Activated CD4-positive, alpha-beta memory T cell treated with anti-CD3 and anti-CD28 coated beads for 36 hours (primary cell): ENCODE measurements at regions not wholly inside any gene's neighbourhood (a gene's known extent, or its start where the extent isn't known, plus 50 kb on each side); places are given as distances from the start of the nearest gene placed in this dataset.

Source experiments
- CTCF ChIA-PET: fragments of 350-600 bp; sonication (Branson Sonifier 250); formaldehyde crosslinking; loops from one replicate; lab custom pipeline; 2021; ENCODE audit warnings: antibody characterized with exemption, inconsistent platforms; lab: Charles Lee
- POLR2A ChIA-PET: fragments of 350-600 bp; sonication (Branson Sonifier 250); formaldehyde crosslinking; loops from one replicate; lab custom pipeline; 2021; ENCODE audit warnings: antibody characterized with exemption; lab: Charles Lee
- DNase-seq: peaks from one replicate; pipeline ENCODE4 v3.0.0-alpha.2; 2020
- H3K27ac Mint-ChIP-seq: one replicate; pipeline ENCODE4 v1.8.0; 2021; ENCODE audit warnings: mixed read lengths
- H3K27me3 Mint-ChIP-seq: one replicate; pipeline ENCODE4 v1.8.0; 2021; ENCODE audit warnings: mixed read lengths
- H3K36me3 Mint-ChIP-seq: one replicate; pipeline ENCODE4 v1.8.0; 2021; ENCODE audit warnings: mixed read lengths
- H3K4me1 Mint-ChIP-seq: one replicate; pipeline ENCODE4 v1.8.0; 2021; ENCODE audit warnings: low read depth, mixed read lengths
- H3K4me3 Mint-ChIP-seq: one replicate; pipeline ENCODE4 v1.8.0; 2021; ENCODE audit warnings: mild to moderate bottlenecking, mixed read lengths
- H3K9me3 Mint-ChIP-seq: one replicate; pipeline ENCODE4 v1.8.0; 2021; ENCODE audit warnings: mixed read lengths
- intact Hi-C: fragments of 100-400 bp; cut with micrococcal nuclease; formaldehyde crosslinking; loops from one replicate; pipeline ENCODE4 v1.15.1; 2023

GRCh38 chrX:26651755-26652154 is 435.8 kb downstream of the MAGEB5 start:
- intact Hi-C loops = loop anchor here (5.0 kb wide), 1 partner anchor 536 kb away; no protein-coding TSS in a partner anchor
- CTCF ChIA-PET = interaction anchor here (0.7 to 1.5 kb wide), 3 partner anchors 10 to 535 kb away, joined by 3 to 5 read pairs (median 3); no protein-coding TSS in a partner anchor
- DNase-seq = no peak
- H3K36me3 Mint-ChIP-seq = no peaks in the 10 kb centered on the region
- no peaks in the 10 kb centered on the region for H3K4me1 Mint-ChIP-seq
- H3K9me3 Mint-ChIP-seq = peaks cover 14% of the 10 kb centered on the region
- H3K27ac Mint-ChIP-seq = no peak overlapping the region
- no peak overlapping the region for H3K4me3 Mint-ChIP-seq
- POLR2A ChIA-PET = no interaction called here
- H3K27me3 Mint-ChIP-seq = no peaks in the 10 kb centered on the region

- POLR2A ChIA-PET = no interaction called here
- no peak overlapping the region for H3K27ac Mint-ChIP-seq
- no peaks in the 10 kb centered on the region for H3K36me3 Mint-ChIP-seq
- no peak for DNase-seq
- H3K4me1 Mint-ChIP-seq = no peaks in the 10 kb centered on the region
- CTCF ChIA-PET = no interaction called here
- peaks cover 11% of the 10 kb centered on the region for H3K9me3 Mint-ChIP-seq
- H3K4me3 Mint-ChIP-seq = no peak overlapping the region
- H3K27me3 Mint-ChIP-seq = no peaks in the 10 kb centered on the region
- intact Hi-C loops = no loop called here
Observed at GRCh38 chrX:26649534-26649933, 433.6 kb downstream of the MAGEB5 start.

- intact Hi-C loops = no loop called here
- no peaks in the 10 kb centered on the region for H3K27me3 Mint-ChIP-seq
- no peaks in the 10 kb centered on the region for H3K36me3 Mint-ChIP-seq
- H3K4me1 Mint-ChIP-seq = no peaks in the 10 kb centered on the region
- no peaks in the 10 kb centered on the region for H3K9me3 Mint-ChIP-seq
- no peak overlapping the region for H3K4me3 Mint-ChIP-seq
- ChIA-PET CTCF (no interaction called here), POLR2A (no interaction called here)
- DNase-seq = no peak
- no peak overlapping the region for H3K27ac Mint-ChIP-seq
Observed at GRCh38 chrX:26631385-26631784, 415.4 kb downstream of the MAGEB5 start.

DNA sequence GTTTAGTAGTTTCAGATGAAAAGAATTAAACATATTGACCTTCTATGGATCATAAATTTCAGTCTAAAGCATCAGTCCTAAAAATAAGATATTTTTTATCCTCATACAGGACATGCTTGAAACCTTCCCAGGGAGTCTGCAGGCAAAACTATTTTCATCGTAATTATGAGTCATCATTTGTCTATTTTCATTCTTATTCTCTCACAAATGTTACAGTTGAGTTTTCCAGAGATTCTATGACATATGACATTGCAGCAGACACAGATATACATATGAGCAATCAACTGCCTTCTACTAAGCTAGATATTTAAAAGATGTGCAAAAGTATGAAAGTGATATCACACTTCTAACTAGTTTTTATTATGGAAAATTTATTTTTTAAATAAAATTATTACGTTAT is 398.0 kb downstream of the MAGEB5 start:
- Mint-ChIP-seq H3K9me3 (no peaks in the 10 kb centered on the region), H3K36me3 (no peaks in the 10 kb centered on the region), H3K4me1 (no peaks in the 10 kb centered on the region), H3K27me3 (no peaks in the 10 kb centered on the region), H3K27ac (no peak overlapping the region), H3K4me3 (no peak overlapping the region)
- intact Hi-C loops = no loop called here
- ChIA-PET POLR2A (no interaction called here), CTCF (no interaction called here)
- DNase-seq = no peak

GRCh38 chrX:26606971-26607370 is 391.0 kb downstream of the MAGEB5 start:
- no peaks in the 10 kb centered on the region for H3K4me1 Mint-ChIP-seq
- CTCF ChIA-PET = no interaction called here

GRCh38 chrX:26597981-26598380 is 382.0 kb downstream of the MAGEB5 start:
- no peaks in the 10 kb centered on the region for H3K27me3 Mint-ChIP-seq
- intact Hi-C loops = no loop called here
- ChIA-PET POLR2A (no interaction called here), CTCF (interaction anchor here (0.5 kb wide), 1 partner anchor 459 kb away, joined by 4 read pairs; no protein-coding TSS in a partner anchor)
- no peak overlapping the region for H3K27ac Mint-ChIP-seq
- DNase-seq = no peak
- H3K36me3 Mint-ChIP-seq = no peaks in the 10 kb centered on the region
- no peak overlapping the region for H3K4me3 Mint-ChIP-seq
- H3K4me1 Mint-ChIP-seq = no peaks in the 10 kb centered on the region
- no peaks in the 10 kb centered on the region for H3K9me3 Mint-ChIP-seq

More at GRCh38 chrX:26606971-26607370, 391.0 kb downstream of the MAGEB5 start:
- DNase-seq = no peak
- Mint-ChIP-seq H3K9me3 (no peaks in the 10 kb centered on the region), H3K27me3 (no peaks in the 10 kb centered on the region), H3K27ac (no peak overlapping the region), H3K36me3 (no peaks in the 10 kb centered on the region), H3K4me3 (no peak overlapping the region)
- intact Hi-C loops = no loop called here
- POLR2A ChIA-PET = no interaction called here

DNA sequence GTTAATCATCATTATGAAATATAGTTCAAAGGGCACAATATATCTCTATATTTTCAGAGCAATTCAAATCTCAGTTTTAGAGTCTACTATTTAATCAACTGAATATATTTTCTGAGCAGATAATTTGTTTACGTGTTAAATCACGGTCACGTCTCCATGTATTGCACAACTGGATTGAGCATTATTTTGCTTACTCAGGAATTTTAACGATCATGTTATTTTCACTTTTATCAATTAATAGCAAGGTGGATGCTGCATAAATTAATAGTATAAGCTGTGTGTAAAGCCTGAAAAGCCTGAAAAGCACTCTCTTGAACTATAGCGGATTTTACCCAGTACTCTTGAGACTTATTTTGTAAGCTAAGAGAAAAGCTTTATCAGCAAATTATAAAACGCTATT is 374.9 kb downstream of the MAGEB5 start:
- intact Hi-C loops = no loop called here
- DNase-seq = no peak
- H3K4me1 Mint-ChIP-seq = no peaks in the 10 kb centered on the region
- no peaks in the 10 kb centered on the region for H3K9me3 Mint-ChIP-seq
- no peak overlapping the region for H3K27ac Mint-ChIP-seq
- H3K4me3 Mint-ChIP-seq = no peak overlapping the region
- no peaks in the 10 kb centered on the region for H3K27me3 Mint-ChIP-seq
- no peaks in the 10 kb centered on the region for H3K36me3 Mint-ChIP-seq
- POLR2A ChIA-PET = no interaction called here
- CTCF ChIA-PET = no interaction called here

GRCh38 chrX:26586570-26586969 is 370.6 kb downstream of the MAGEB5 start:
- ChIA-PET CTCF (no interaction called here), POLR2A (no interaction called here)
- Mint-ChIP-seq H3K27ac (no peak overlapping the region), H3K4me3 (no peak overlapping the region), H3K4me1 (no peaks in the 10 kb centered on the region), H3K27me3 (no peaks in the 10 kb centered on the region), H3K36me3 (no peaks in the 10 kb centered on the region), H3K9me3 (no peaks in the 10 kb centered on the region)
- no peak for DNase-seq
- intact Hi-C loops = no loop called here

GRCh38 chrX:26581091-26581490 is 365.1 kb downstream of the MAGEB5 start:
- CTCF ChIA-PET = no interaction called here
- no peaks in the 10 kb centered on the region for H3K36me3 Mint-ChIP-seq
- no peaks in the 10 kb centered on the region for H3K4me1 Mint-ChIP-seq
- no peak overlapping the region for H3K4me3 Mint-ChIP-seq
- no peak overlapping the region for H3K27ac Mint-ChIP-seq
- peaks cover 2% of the 10 kb centered on the region for H3K9me3 Mint-ChIP-seq
- POLR2A ChIA-PET = no interaction called here
- intact Hi-C loops = no loop called here
- H3K27me3 Mint-ChIP-seq = no peaks in the 10 kb centered on the region
- DNase-seq = no peak

DNA sequence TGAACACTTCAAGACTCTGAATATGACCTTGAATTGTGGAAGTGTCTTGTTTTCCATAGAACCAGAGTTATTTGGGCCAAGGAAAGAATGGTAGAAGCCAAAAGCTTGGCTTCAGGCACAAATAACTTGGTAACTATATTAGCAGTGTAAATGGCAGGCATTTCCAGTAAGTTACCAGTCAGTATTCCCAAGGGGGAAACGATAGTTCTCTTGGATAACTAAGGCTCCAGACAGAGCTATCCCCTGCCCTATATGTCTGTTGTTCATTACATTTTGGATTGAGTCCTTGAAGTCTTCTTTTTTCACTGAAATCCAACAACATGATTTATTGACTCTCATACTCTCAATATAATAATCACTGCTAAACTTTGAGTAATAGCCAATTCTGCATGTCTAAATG is 364.1 kb downstream of the MAGEB5 start:
- no peak for DNase-seq
- intact Hi-C loops = no loop called here
- H3K27me3 Mint-ChIP-seq = no peaks in the 10 kb centered on the region
- no peaks in the 10 kb centered on the region for H3K36me3 Mint-ChIP-seq
- peaks cover 2% of the 10 kb centered on the region for H3K9me3 Mint-ChIP-seq
- H3K27ac Mint-ChIP-seq = no peak overlapping the region
- ChIA-PET CTCF (no interaction called here), POLR2A (no interaction called here)
- no peak overlapping the region for H3K4me3 Mint-ChIP-seq
- no peaks in the 10 kb centered on the region for H3K4me1 Mint-ChIP-seq

DNA sequence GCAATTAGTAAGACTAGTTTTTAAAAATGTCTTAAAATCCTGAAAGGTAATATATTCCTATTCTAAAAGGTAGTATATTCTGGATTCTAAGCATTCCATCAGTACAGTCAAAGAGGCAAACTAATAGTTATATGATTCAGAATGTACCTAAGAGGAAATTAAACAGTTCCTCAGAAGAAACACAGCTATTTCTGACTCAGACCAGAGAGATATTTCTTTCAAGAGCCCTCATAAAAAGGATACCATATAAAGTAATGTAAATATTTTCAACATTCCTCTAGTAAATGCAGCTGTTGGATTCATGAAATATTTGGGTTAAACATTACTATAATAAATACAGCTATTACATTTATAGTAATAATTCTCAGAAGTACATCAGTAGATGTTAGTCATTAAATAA is 358.3 kb downstream of the MAGEB5 start:
- H3K4me3 Mint-ChIP-seq = no peak overlapping the region
- H3K4me1 Mint-ChIP-seq = no peaks in the 10 kb centered on the region
- no peak overlapping the region for H3K27ac Mint-ChIP-seq
- no peaks in the 10 kb centered on the region for H3K27me3 Mint-ChIP-seq
- no peaks in the 10 kb centered on the region for H3K36me3 Mint-ChIP-seq
- intact Hi-C loops = no loop called here
- H3K9me3 Mint-ChIP-seq = peaks cover 2% of the 10 kb centered on the region
- ChIA-PET POLR2A (no interaction called here), CTCF (no interaction called here)
- DNase-seq = no peak

GRCh38 chrX:26562156-26562555 is 346.2 kb downstream of the MAGEB5 start:
- H3K27me3 Mint-ChIP-seq = no peaks in the 10 kb centered on the region
- ChIA-PET CTCF (no interaction called here), POLR2A (no interaction called here)

DNA sequence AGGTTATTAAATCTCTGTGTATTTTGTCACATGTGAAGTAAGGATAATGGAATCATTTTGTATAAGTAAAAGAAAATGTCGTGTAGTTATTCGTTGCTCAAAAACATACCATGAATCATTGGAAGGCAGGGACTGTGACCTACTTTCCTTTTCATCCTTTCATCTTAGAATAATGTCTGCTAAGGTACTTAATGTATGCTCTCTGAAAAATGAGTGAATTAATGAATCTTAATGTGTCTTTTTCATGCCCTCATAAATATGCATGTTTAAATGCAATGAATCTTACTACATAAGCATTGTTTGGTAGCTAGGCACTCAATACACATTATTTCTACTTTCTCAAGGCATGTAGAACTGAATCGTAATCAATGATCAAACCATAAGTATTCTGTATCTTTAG is 343.9 kb downstream of the MAGEB5 start:
- ChIA-PET POLR2A (no interaction called here), CTCF (interaction anchor here (0.7 kb wide), 1 partner anchor 912 kb away, joined by 3 read pairs; no protein-coding TSS in a partner anchor)
- H3K27ac Mint-ChIP-seq = no peak overlapping the region
- no peak for DNase-seq
- intact Hi-C loops = no loop called here
- no peak overlapping the region for H3K4me3 Mint-ChIP-seq
- H3K27me3 Mint-ChIP-seq = no peaks in the 10 kb centered on the region
- no peaks in the 10 kb centered on the region for H3K36me3 Mint-ChIP-seq
- peaks cover 2% of the 10 kb centered on the region for H3K9me3 Mint-ChIP-seq
- no peaks in the 10 kb centered on the region for H3K4me1 Mint-ChIP-seq

More at GRCh38 chrX:26562156-26562555, 346.2 kb downstream of the MAGEB5 start:
- Mint-ChIP-seq H3K9me3 (no peaks in the 10 kb centered on the region), H3K4me3 (no peak overlapping the region), H3K36me3 (no peaks in the 10 kb centered on the region), H3K27ac (no peak overlapping the region), H3K4me1 (no peaks in the 10 kb centered on the region)
- DNase-seq = no peak
- intact Hi-C loops = no loop called here
